Lower leg skin (tissue), 4 donors: ENCODE measurements at regions not wholly inside any gene's neighbourhood (a gene's known extent, or its start where the extent isn't known, plus 50 kb on each side); places are given as distances from the start of the nearest gene placed in this dataset.
"Not testable (repeated sequence)": the region's sequence is repeated elsewhere in the genome, so short reads cannot be mapped to it uniquely, and the experiment has no call there.

Source experiments
- DNase-seq, 2 donors: peaks; one replicate each; pipeline ENCODE4 v3.0.0-alpha.2; 2019; ENCODE audit warnings: low spot score in 2 of 2
- H3K4me3 ChIP-seq: fragments of 200-600 bp; sonication (generic); 2 replicates; pipeline ENCODE4 v1.5.1; 2017; ENCODE audit warnings: mild to moderate bottlenecking, low read depth; ENCODE audit not compliant: poor library complexity, severe bottlenecking
- CTCF ChIP-seq, 3 donors: fragments of 450-650 bp; IDR thresholded peaks; one replicate each; pipeline ENCODE4 v1.5.1; 2016; ENCODE audit warnings: antibody characterized with exemption in 3 of 3, mild to moderate bottlenecking in 3 of 3, moderate library complexity in 2 of 3
- POLR2A ChIP-seq, 2 donors: fragments of 450-650 bp; IDR thresholded peaks; one replicate each; pipeline ENCODE4 v1.6.1; 2016 to 2017; ENCODE audit warnings: antibody characterized with exemption in 2 of 2, mild to moderate bottlenecking in 1 of 2, moderate library complexity in 1 of 2
- WGBS, 2 donors: methylation state at CpG; one replicate each; pipeline ENCODE4 v1.1.5; 2018; 5-methylcytosine and 5-hydroxymethylcytosine counted together
- intact Hi-C: fragments of 100-400 bp; cut with DNase I; formaldehyde crosslinking; loops from one replicate; pipeline ENCODE4 v1.15.0; 2023; ENCODE audit warnings: low total_unique reads

- no peak for TF ChIP-seq CTCF (IDR thresholded peaks at IDR 0.05)
- no peak for TF ChIP-seq POLR2A (IDR thresholded peaks at IDR 0.05)
- no peak for DNase-seq
- intact Hi-C loops, result no loop called here
- H3K4me3 ChIP-seq, result no peak overlapping the region
- 27 to 42% methylated on average over 2 of the region's 2 CpGs for WGBS, 2 donors
Observed at GRCh38 chr12:7581046-7581445, 77.5 kb upstream of the CD163 start.

DNA sequence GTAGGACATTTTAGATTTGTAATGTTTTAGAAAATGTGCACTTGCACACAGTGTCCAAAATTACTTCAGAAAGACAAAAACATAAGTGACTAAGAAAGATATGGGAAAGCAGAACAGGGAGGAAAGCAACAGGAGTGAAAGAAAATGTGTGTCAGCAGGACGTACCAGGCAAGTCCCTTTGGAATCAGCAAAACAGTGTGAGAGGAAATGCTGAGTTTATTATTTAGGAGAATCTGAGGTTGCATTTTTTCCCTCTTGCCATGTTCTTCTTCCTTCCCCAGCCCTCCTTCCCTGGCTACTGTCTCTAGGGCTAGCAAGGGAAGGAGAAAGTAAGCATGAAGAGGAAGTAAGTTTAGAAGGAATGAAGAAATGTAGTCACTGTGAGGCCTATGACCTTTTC is 67.7 kb upstream of the CD163 start:
- H3K4me3 ChIP-seq, result no peak overlapping the region
- WGBS, 2 donors, result 37 to 50% methylated on average over 1 of the region's 1 CpG
- DNase-seq, result no peak
- TF ChIP-seq POLR2A (IDR thresholded peaks at IDR 0.05), result no peak
- TF ChIP-seq CTCF (IDR thresholded peaks at IDR 0.05), result no peak
- intact Hi-C loops, result no loop called here

- 49 to 55% methylated on average over 3 of the region's 3 CpGs for WGBS, 2 donors
- intact Hi-C loops, result no loop called here
- no peak for DNase-seq
- no peak for TF ChIP-seq CTCF (IDR thresholded peaks at IDR 0.05)
- TF ChIP-seq POLR2A (IDR thresholded peaks at IDR 0.05), result no peak
- H3K4me3 ChIP-seq, result no peak overlapping the region
Observed at GRCh38 chr12:7557227-7557626, 53.6 kb upstream of the CD163 start.

- WGBS, 2 donors, result 23 to 25% methylated on average over 3 of the region's 3 CpGs
- no peak for TF ChIP-seq CTCF (IDR thresholded peaks at IDR 0.05)
- TF ChIP-seq POLR2A (IDR thresholded peaks at IDR 0.05), result no peak
- intact Hi-C loops, result no loop called here
- H3K4me3 ChIP-seq, result no peak overlapping the region
- no peak for DNase-seq
Observed at GRCh38 chr12:7555752-7556151, 52.2 kb upstream of the CD163 start.

DNA sequence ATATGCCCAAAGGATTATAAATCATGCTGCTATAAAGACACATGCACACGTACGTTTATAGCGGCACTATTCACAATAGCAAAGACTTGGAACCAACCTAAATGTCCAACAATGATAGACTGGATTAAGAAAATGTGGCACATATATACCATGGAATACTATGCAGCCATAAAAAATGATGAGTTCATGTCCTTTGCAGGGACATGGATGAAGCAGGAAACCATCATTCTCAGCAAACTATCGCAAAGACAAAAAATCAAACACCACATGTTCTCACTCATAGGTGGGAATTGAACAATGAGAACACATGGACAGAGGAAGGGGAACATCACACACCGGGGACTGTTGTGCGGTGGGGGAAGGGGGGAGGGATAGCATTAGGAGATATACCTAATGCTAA is 51.3 kb upstream of the CD163 start:
- H3K4me3 ChIP-seq, DNase-seq, intact Hi-C loops: not testable (repeated sequence)
- WGBS, 2 donors, result 92 to 93% methylated on average over 6 of the region's 6 CpGs
